ENCODE measurements at regions not wholly inside any gene's neighbourhood (a gene's known extent, or its start where the extent isn't known, plus 50 kb on each side); places are given as distances from the start of the nearest gene placed in this dataset.

GRCh38 chr4:10201381-10202223 is 85.0 kb upstream of the WDR1 start:
- TF ChIP-seq SUZ12 (IDR thresholded peaks at IDR 0.05; ENCODE audit: extremely low read depth, insufficient read depth, insufficient read length) (no peak), ZNF274 (IDR thresholded peaks at IDR 0.05; ENCODE audit: low read depth, low read length) (no peak)

All from NT2/D1 (cell line).